Left renal pelvis (tissue), 4 donors: ENCODE measurements at regions not wholly inside any gene's neighbourhood (a gene's known extent, or its start where the extent isn't known, plus 50 kb on each side); places are given as distances from the start of the nearest gene placed in this dataset.

ENCODE experiments used
- DNase-seq, 4 donors: peaks; one replicate each; pipeline ENCODE4 v3.0.0-alpha.2; 2013; ENCODE audit warnings: low read depth in 4 of 4, low spot score in 3 of 4

DNA sequence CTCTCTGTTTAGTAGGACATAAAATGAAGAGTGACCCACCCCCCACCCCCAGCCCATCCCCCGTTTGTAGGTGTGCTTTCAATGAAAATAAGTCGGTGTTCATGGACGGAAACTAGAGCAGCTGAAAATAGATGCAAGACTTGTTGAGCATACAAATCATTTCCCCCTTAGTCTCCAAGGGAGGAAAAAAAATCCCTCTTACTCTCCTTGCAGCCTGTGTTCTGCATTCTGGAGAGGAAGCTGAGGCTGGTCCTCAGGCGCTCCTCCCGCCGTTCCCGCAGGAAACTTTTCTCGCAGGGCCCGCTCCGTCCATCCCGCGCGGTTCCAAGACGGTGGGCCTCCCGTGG is 259.0 kb upstream of the E2F7 start:
- DNase-seq: no peak

GRCh38 chr12:77323788-77324415 is 258.5 kb upstream of the E2F7 start:
- DNase-seq: no peak

DNA sequence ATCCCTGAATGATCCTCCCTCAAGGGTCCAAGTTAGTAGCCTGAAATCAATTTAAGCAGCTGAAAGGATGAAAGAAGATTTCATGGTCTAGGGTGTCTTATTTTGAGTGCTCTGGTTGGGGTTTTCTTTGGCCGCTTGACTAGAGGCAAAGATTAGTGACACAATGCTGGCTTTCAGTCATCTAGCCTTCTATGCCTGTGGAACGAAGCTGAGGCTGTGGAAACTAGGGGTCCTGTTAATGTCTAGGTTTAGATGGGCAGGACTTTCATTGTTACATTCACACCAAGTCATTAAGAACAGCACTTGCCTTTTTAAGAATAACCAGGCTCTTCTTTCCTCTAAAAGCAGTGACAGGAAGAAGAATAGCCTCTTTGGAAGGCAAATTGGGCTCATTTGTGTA is 253.8 kb upstream of the E2F7 start:
- no peak for DNase-seq

- DNase-seq: no peak
Measured at GRCh38 chr12:77315407-77315806, 250.0 kb upstream of the E2F7 start.

- DNase-seq: no peak
Measured at GRCh38 chr12:77314378-77315052, 249.1 kb upstream of the E2F7 start.

GRCh38 chr12:77308056-77308455 is 242.7 kb upstream of the E2F7 start:
- no peak for DNase-seq

DNA sequence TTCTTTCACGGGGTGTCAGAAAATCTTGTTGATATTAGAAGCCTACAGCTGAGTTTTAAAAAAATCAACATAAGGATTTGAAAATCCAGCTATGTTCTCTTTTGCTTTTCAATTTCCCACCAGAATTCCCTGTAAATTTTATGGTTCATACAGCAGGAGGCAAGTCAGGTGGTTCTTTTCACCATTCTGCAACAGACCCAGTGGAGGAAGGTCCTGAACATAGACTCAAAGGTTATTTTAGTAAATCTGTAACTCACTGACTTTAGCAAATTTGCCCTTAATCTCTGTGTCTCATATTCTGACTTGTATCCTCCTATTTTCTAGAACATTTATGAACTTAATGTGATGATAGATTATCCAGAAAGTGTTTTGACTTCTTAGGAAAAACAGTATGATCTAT is 235.4 kb upstream of the E2F7 start:
- no peak for DNase-seq

DNA sequence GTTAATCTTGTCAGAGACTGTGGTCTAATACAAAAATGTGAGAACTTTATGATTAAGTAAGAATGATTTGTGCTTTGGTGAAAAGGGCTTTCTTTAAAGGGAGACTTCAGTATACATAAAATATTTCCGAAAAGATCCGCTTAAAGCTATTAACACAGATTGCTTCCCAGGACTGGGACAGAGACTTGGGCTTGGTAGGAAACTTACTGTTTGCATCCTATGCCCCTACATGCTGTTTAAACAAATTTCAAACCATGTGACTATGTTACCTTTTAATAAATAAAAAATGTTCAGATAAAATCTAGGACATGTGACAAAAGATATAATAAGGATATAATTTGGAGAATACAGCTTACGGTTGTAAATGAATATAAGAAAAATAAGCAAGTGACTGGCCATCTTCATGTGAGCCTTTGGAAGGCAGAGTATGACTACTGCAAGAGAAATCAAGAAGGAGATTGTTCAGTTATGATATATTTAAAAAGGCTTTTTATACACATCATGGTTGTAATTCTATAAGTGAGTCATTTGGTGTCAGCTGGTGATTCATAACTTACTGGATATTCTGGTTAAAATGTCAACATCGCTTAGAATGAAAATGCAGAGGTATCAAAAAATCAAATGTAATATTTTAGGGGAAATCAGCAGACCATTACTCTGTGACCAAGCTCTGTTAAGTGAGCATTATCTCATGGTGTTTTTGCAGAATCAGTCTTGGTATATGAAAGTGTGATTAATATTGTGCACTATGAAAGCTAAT is 234.7 kb upstream of the E2F7 start:
- DNase-seq: no peak

- no peak for DNase-seq
Measured at GRCh38 chr12:77299001-77299400, 233.6 kb upstream of the E2F7 start.

DNA sequence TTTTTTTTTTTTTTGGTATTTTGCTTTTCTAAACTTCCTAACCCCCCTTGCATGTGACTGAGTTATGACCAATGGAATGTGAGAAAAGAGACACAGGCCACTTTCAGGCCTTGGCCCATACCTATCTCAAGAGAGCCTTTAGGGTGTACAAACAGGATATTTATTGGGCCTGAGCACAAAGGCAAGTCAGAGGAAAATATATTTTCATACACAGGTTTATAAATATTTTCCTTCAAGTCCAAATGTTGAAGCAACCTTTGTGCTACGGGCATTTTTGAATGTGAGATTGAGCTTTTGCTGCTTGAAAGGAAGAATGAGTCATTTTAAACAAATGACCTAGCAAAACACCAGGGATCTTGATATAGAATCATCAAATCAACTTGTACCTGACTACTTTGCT is 228.6 kb upstream of the E2F7 start:
- no peak for DNase-seq

DNA sequence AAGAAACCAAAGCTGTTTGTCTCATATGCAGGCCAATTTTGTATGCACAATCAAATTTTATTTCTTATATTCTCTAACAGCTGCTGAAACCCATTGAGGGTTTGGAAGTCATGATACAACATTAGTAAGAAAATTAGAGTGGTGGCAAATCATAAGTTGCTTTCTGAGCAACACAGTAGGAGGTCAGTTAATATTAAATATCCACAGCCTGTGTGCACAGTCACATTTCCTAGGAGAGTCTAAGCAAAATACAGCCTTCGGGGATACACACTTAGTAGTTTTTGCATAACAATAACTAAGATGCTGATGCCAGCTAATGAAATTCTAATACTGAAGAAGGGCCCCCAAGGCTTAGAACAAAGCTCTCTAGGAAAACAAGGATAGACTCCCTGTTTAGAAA is 209.6 kb upstream of the E2F7 start:
- no peak for DNase-seq

- no peak for DNase-seq
Measured at GRCh38 chr12:77273898-77274297, 208.5 kb upstream of the E2F7 start.

DNA sequence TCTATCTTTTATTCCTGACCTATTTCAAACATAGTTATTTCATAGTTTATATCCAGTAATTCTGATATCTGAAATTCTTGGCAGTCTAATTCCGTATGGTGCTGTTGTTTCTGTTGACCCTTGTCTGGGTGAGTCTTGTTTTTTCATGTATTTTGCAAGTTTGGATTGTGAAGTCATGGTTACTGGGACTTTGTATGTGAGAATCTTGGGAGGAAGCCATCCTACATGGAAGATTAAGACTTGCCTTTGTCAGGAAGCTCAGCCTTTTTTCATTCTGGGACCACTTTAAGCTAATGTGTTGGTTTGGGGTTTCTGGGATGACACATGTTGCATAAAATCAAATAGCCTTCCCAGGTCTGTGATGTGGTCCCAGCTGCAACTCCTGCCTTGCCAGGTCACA is 191.6 kb upstream of the E2F7 start:
- DNase-seq: no peak

DNA sequence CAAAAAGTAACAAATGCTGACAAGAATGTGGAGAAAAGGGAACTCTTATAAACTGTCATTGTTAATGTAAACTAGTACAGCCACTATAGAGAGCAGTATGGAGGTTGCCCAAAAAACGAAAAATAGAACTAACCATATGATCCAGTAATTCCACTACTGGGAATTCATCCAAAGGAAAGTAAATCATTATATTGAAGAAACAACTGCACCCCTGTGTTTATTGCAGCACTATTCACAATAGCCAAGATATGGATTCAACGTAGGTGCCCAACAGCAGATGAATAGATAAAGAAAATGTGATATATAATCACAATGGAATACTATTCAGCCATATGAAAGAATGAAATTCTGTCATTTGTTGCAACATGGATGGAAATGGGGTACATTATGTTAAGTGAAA is 188.0 kb upstream of the E2F7 start:
- DNase-seq: no peak

- no peak for DNase-seq
Measured at GRCh38 chr12:77251799-77252198, 186.4 kb upstream of the E2F7 start.

- no peak for DNase-seq
Measured at GRCh38 chr12:77249892-77250291, 184.5 kb upstream of the E2F7 start.

- no peak for DNase-seq
Measured at GRCh38 chr12:77248036-77248435, 182.7 kb upstream of the E2F7 start.

DNA sequence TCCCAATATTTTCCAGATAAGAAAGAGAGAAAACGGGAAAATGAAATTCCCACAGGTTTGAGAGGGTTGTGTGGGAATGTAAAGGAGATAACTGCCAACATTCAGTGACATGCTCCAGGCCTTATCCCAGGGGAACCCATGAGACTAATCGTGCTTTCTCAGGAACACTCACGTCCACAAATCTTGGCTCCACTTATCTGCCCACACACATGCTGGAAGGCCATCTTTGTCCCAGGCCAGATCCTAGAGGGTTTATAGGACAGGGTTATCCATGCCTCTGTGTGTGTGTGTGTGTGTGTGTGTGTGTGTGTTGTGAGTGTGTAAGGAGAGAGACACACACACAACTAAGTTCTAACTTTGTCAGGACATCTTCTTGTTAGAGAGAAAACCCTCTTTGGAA is 182.2 kb upstream of the E2F7 start:
- no peak for DNase-seq

- no peak for DNase-seq
Measured at GRCh38 chr12:77243345-77243744, 178.0 kb upstream of the E2F7 start.

DNA sequence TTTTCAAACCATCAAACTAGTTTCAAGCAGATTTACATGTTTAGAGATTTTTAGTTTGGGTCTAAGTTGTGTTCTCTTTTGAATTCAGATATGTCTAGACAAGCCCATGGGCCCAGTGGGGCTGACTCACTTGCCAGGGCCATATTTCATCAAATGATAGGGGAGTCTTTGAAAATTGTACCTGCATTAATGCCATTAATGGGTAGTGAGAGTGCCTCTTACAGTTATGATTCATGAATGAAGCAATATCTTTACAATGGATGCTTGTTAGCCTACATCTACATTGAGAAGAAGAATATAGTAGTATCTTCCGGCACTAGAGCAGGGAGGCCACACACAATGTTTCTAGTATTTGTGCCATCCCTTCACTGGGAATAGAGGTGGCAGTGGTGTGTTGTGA is 174.2 kb upstream of the E2F7 start:
- DNase-seq: no peak

- no peak for DNase-seq
Measured at GRCh38 chr12:77238335-77238734, 173.0 kb upstream of the E2F7 start.

GRCh38 chr12:77237896-77238295 is 172.5 kb upstream of the E2F7 start:
- no peak for DNase-seq
